GM12878 (cell line): ENCODE measurements at regions not wholly inside any gene's neighbourhood (a gene's known extent, or its start where the extent isn't known, plus 50 kb on each side); places are given as distances from the start of the nearest gene placed in this dataset.

Experiments
- ETV6 ChIP-seq, 2 experiments: fragments of 450-650 bp in 1 of 2; IDR thresholded peaks in 1 of 2; conservative IDR thresholded peaks in 1 of 2; 2 replicates each; pipeline ENCODE4 v1.6.1; 2014; ENCODE audit warnings: antibody characterized with exemption in 1 of 2, borderline replicate concordance in 1 of 2, low read depth in 1 of 2, mild to moderate bottlenecking in 1 of 2, moderate library complexity in 1 of 2
- FOS ChIP-seq: IDR thresholded peaks from 3 replicates; pipeline ENCODE4 v1.6.1; 2011; ENCODE audit warnings: borderline replicate concordance; ENCODE audit not compliant: insufficient read length; ENCODE audit errors: extremely low read depth
- MTA2 ChIP-seq: fragments of 450-650 bp; IDR thresholded peaks from 2 replicates; pipeline ENCODE4 v1.6.1; 2016; ENCODE audit warnings: low read depth, mild to moderate bottlenecking, moderate library complexity
- POLR2A ChIP-seq: IDR thresholded peaks from 2 replicates; pipeline ENCODE4 v1.6.1; 2011; ENCODE audit warnings: low read depth, mild to moderate bottlenecking, low read length
- POLR2AphosphoS2 ChIP-seq: IDR thresholded peaks from 2 replicates; pipeline ENCODE4 v1.6.1; 2011; ENCODE audit warnings: low read depth, mild to moderate bottlenecking, low read length, improper control_type of control experiment, moderate library complexity
- RBBP5 ChIP-seq: fragments of 200-600 bp; sonication (generic); conservative IDR thresholded peaks from 2 replicates; pipeline ENCODE4 v1.6.1; 2016
- SP1 ChIP-seq: IDR thresholded peaks from one replicate; pipeline ENCODE4 v1.6.1; 2011; ENCODE audit warnings: low read depth, low read length
- TAF1 ChIP-seq: IDR thresholded peaks from 2 replicates; pipeline ENCODE4 v1.6.1; 2011; ENCODE audit warnings: mild to moderate bottlenecking, low read depth, low read length, borderline replicate concordance
- YY1 ChIP-seq: IDR thresholded peaks from 2 replicates; pipeline ENCODE4 v1.6.1; 2011; ENCODE audit warnings: low read depth, mild to moderate bottlenecking, low read length
- ZZZ3 ChIP-seq: IDR thresholded peaks from 2 replicates; pipeline ENCODE4 v1.6.1; 2011; ENCODE audit warnings: low read depth; ENCODE audit not compliant: control insufficient read depth, insufficient read length
- TF ChIP-seq, protein P1 (sequence below): IDR thresholded peaks from 2 replicates; pipeline ENCODE4 v1.6.1; 2011; ENCODE audit warnings: borderline replicate concordance, low read depth, mild to moderate bottlenecking, moderate library complexity, mixed read lengths, low read length; ENCODE audit not compliant: insufficient read depth; ENCODE audit errors: extremely low read length
- TF ChIP-seq, protein P2 (sequence below), 3 experiments: IDR thresholded peaks in 2 of 3; conservative IDR thresholded peaks in 1 of 3; 2 replicates each; pipeline ENCODE4 v1.5.1; 2011; ENCODE audit warnings: low read depth in 3 of 3, low read length in 3 of 3, mild to moderate bottlenecking in 3 of 3, control low read depth in 2 of 3, moderate library complexity in 2 of 3, inconsistent platforms in 1 of 3, mixed read lengths in 1 of 3; ENCODE audit not compliant: control insufficient read depth in 2 of 3, insufficient read depth in 1 of 3; ENCODE audit errors: extremely low read depth in 1 of 3
- TF ChIP-seq, protein P3 (sequence below): IDR thresholded peaks from 2 replicates; pipeline ENCODE4 v1.6.1; 2012; ENCODE audit warnings: low read depth, low read length, improper control_type of control experiment
- TF ChIP-seq, protein P4 (sequence below): fragments of 450-650 bp; IDR thresholded peaks from 2 replicates; pipeline ENCODE4 v1.6.1; 2017; ENCODE audit warnings: mild to moderate bottlenecking

DNA sequence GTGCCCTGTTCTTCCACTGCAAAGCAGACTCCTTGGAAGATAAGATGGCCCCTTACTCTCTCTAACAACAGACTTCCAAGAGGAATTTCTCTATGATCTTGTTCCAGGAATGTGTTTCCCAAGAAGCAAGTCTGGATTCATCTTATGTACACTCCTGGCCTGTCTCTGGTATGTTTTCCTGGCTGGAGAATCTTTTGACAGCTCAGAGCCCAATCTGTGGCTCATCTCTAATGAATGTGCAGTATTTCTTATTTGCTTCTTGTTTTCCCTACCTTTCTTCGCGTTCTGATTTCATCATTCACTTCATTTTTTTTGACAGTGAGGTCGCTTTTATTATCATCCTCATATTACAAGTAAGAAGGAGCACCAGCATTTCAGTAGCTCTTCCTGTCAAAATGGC lies 53.0 kb upstream of the PITRM1 start:
- TF ChIP-seq MTA2 (no peak), POLR2A (no peak), SP1 (no peak), POLR2AphosphoS2 (no peak), YY1 (no peak), TAF1 (no peak), ZZZ3 (no peak), FOS (no peak), ETV6 (conservative IDR thresholded peaks at IDR 0.05 in 1 of 2, IDR thresholded peaks at IDR 0.05 in 1 of 2; ENCODE audit: borderline replicate concordance in 1 of 2, low read depth in 1 of 2) (no peak), RBBP5 (no peak)
- TF ChIP-seq, protein P1, sequence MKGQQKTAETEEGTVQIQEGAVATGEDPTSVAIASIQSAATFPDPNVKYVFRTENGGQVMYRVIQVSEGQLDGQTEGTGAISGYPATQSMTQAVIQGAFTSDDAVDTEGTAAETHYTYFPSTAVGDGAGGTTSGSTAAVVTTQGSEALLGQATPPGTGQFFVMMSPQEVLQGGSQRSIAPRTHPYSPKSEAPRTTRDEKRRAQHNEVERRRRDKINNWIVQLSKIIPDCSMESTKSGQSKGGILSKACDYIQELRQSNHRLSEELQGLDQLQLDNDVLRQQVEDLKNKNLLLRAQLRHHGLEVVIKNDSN, result no peak
- TF ChIP-seq, protein P2, sequence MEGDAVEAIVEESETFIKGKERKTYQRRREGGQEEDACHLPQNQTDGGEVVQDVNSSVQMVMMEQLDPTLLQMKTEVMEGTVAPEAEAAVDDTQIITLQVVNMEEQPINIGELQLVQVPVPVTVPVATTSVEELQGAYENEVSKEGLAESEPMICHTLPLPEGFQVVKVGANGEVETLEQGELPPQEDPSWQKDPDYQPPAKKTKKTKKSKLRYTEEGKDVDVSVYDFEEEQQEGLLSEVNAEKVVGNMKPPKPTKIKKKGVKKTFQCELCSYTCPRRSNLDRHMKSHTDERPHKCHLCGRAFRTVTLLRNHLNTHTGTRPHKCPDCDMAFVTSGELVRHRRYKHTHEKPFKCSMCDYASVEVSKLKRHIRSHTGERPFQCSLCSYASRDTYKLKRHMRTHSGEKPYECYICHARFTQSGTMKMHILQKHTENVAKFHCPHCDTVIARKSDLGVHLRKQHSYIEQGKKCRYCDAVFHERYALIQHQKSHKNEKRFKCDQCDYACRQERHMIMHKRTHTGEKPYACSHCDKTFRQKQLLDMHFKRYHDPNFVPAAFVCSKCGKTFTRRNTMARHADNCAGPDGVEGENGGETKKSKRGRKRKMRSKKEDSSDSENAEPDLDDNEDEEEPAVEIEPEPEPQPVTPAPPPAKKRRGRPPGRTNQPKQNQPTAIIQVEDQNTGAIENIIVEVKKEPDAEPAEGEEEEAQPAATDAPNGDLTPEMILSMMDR (IDR thresholded peaks at IDR 0.05 in 2 of 3, conservative IDR thresholded peaks at IDR 0.05 in 1 of 3; ENCODE audit: control insufficient read depth in 2 of 3, extremely low read depth in 1 of 3, insufficient read depth in 1 of 3, low read depth in 3 of 3, low read length in 3 of 3), result no peak
- TF ChIP-seq, protein P3, sequence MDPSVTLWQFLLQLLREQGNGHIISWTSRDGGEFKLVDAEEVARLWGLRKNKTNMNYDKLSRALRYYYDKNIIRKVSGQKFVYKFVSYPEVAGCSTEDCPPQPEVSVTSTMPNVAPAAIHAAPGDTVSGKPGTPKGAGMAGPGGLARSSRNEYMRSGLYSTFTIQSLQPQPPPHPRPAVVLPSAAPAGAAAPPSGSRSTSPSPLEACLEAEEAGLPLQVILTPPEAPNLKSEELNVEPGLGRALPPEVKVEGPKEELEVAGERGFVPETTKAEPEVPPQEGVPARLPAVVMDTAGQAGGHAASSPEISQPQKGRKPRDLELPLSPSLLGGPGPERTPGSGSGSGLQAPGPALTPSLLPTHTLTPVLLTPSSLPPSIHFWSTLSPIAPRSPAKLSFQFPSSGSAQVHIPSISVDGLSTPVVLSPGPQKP, result no peak
- TF ChIP-seq, protein P4, sequence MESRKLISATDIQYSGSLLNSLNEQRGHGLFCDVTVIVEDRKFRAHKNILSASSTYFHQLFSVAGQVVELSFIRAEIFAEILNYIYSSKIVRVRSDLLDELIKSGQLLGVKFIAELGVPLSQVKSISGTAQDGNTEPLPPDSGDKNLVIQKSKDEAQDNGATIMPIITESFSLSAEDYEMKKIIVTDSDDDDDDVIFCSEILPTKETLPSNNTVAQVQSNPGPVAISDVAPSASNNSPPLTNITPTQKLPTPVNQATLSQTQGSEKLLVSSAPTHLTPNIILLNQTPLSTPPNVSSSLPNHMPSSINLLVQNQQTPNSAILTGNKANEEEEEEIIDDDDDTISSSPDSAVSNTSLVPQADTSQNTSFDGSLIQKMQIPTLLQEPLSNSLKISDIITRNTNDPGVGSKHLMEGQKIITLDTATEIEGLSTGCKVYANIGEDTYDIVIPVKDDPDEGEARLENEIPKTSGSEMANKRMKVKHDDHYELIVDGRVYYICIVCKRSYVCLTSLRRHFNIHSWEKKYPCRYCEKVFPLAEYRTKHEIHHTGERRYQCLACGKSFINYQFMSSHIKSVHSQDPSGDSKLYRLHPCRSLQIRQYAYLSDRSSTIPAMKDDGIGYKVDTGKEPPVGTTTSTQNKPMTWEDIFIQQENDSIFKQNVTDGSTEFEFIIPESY, result no peak
